ENCODE measurements at regions not wholly inside any gene's neighbourhood (a gene's known extent, or its start where the extent isn't known, plus 50 kb on each side); places are given as distances from the start of the nearest gene placed in this dataset.

DNA sequence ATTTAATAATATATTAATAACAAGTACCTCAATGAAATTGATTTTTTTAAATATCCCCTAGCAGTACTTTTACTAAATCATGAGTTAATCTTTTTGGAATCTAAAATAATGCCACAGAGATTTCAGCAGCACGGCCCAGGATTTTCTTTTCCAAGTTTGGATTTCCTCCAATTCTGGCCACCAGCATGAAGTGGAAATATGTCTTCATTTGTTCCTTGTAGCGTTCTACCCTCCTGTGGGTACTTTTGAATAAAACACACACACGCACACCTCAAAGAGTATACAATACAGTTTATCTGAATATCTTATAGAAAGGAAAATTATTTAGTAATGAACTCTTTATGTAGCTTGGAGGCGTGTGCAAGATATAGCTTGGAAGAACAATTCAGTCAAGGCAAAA is 125.1 kb upstream of the STT3B start:
- Histone ChIP-seq H4K20me1 (ENCODE audit: insufficient read depth, low read length) (no peaks in the 10 kb centered on the region), H3K27ac (ENCODE audit: low read depth, low read length, poor library complexity, severe bottlenecking) (no peak overlapping the region), H3K4me1 (ENCODE audit: insufficient read depth, low read length, severe bottlenecking) (no peaks in the 10 kb centered on the region), H3K27me3 (ENCODE audit: insufficient read depth, low read length) (no peaks in the 10 kb centered on the region), H3K9me2 (ENCODE audit: low read depth, low read length) (no peaks in the 10 kb centered on the region), H3K4me3 (ENCODE audit: low read depth, low read length, poor library complexity, severe bottlenecking) (no peak overlapping the region), H3K4me2 (ENCODE audit: low read length) (no peak overlapping the region), H2AFZ (ENCODE audit: low read length) (no peak overlapping the region), H3K9me3 (ENCODE audit: low read length) (no peaks in the 10 kb centered on the region), H3K36me3 (ENCODE audit: insufficient read depth, low read length) (no peaks in the 10 kb centered on the region), H3K9ac (ENCODE audit: low read length) (no peak overlapping the region), H3F3A (ENCODE audit: insufficient read depth, low read length) (no peaks in the 10 kb centered on the region), H3K79me2 (ENCODE audit: insufficient read depth, low read length) (no peaks in the 10 kb centered on the region)
- TF ChIP-seq, protein P1, sequence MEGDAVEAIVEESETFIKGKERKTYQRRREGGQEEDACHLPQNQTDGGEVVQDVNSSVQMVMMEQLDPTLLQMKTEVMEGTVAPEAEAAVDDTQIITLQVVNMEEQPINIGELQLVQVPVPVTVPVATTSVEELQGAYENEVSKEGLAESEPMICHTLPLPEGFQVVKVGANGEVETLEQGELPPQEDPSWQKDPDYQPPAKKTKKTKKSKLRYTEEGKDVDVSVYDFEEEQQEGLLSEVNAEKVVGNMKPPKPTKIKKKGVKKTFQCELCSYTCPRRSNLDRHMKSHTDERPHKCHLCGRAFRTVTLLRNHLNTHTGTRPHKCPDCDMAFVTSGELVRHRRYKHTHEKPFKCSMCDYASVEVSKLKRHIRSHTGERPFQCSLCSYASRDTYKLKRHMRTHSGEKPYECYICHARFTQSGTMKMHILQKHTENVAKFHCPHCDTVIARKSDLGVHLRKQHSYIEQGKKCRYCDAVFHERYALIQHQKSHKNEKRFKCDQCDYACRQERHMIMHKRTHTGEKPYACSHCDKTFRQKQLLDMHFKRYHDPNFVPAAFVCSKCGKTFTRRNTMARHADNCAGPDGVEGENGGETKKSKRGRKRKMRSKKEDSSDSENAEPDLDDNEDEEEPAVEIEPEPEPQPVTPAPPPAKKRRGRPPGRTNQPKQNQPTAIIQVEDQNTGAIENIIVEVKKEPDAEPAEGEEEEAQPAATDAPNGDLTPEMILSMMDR (IDR thresholded peaks at IDR 0.05; ENCODE audit: low read length): no peak
- no peak for TF ChIP-seq EZH2 (IDR thresholded peaks at IDR 0.05; ENCODE audit: borderline replicate concordance, low read length)

GRCh38 chr3:31408720-31409119 is 124.0 kb upstream of the STT3B start:
- no peaks in the 10 kb centered on the region for H3K4me1 ChIP-seq (ENCODE audit: insufficient read depth, low read length, severe bottlenecking)
- no peak overlapping the region for H3K4me2 ChIP-seq (ENCODE audit: low read length)
- H3K27me3 ChIP-seq (ENCODE audit: insufficient read depth, low read length): no peaks in the 10 kb centered on the region
- H3K9ac ChIP-seq (ENCODE audit: low read length): no peak overlapping the region
- no peaks in the 10 kb centered on the region for H3F3A ChIP-seq (ENCODE audit: insufficient read depth, low read length)
- H4K20me1 ChIP-seq (ENCODE audit: insufficient read depth, low read length): no peaks in the 10 kb centered on the region
- H3K79me2 ChIP-seq (ENCODE audit: insufficient read depth, low read length): no peaks in the 10 kb centered on the region
- no peaks in the 10 kb centered on the region for H3K9me2 ChIP-seq (ENCODE audit: low read depth, low read length)
- H3K27ac ChIP-seq (ENCODE audit: low read depth, low read length, poor library complexity, severe bottlenecking): no peak overlapping the region
- no peak overlapping the region for H3K4me3 ChIP-seq (ENCODE audit: low read depth, low read length, poor library complexity, severe bottlenecking)
- TF ChIP-seq EZH2 (IDR thresholded peaks at IDR 0.05; ENCODE audit: borderline replicate concordance, low read length): no peak
- TF ChIP-seq, protein P1 (IDR thresholded peaks at IDR 0.05; ENCODE audit: low read length): no peak
- H3K9me3 ChIP-seq (ENCODE audit: low read length): no peaks in the 10 kb centered on the region
- H2AFZ ChIP-seq (ENCODE audit: low read length): no peak overlapping the region
- no peaks in the 10 kb centered on the region for H3K36me3 ChIP-seq (ENCODE audit: insufficient read depth, low read length)

DNA sequence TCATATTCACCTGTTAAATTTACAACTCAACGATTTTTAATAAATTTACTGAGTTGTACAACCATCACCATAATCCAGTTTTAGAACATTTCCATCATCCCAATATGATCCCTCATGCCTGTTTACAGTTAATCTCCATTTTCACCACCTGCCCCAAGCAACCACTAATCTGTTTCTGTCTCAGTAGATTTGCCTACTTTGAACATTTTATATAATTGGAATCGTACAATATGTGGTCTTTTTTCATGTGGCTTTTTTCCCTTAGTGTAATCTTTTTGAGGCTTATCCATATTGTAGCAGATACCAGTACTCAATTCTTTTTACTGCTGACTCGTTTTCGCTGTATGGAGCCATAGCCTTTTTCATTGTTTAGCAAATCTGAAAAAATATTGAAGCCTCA is 123.3 kb upstream of the STT3B start:
- no peaks in the 10 kb centered on the region for H3F3A ChIP-seq (ENCODE audit: insufficient read depth, low read length)
- H4K20me1 ChIP-seq (ENCODE audit: insufficient read depth, low read length): no peaks in the 10 kb centered on the region
- no peak overlapping the region for H2AFZ ChIP-seq (ENCODE audit: low read length)
- H3K79me2 ChIP-seq (ENCODE audit: insufficient read depth, low read length): no peaks in the 10 kb centered on the region
- H3K9ac ChIP-seq (ENCODE audit: low read length): no peak overlapping the region
- no peaks in the 10 kb centered on the region for H3K27me3 ChIP-seq (ENCODE audit: insufficient read depth, low read length)
- no peaks in the 10 kb centered on the region for H3K9me3 ChIP-seq (ENCODE audit: low read length)
- no peak overlapping the region for H3K4me2 ChIP-seq (ENCODE audit: low read length)
- H3K36me3 ChIP-seq (ENCODE audit: insufficient read depth, low read length): no peaks in the 10 kb centered on the region
- no peaks in the 10 kb centered on the region for H3K4me1 ChIP-seq (ENCODE audit: insufficient read depth, low read length, severe bottlenecking)
- no peaks in the 10 kb centered on the region for H3K9me2 ChIP-seq (ENCODE audit: low read depth, low read length)
- H3K27ac ChIP-seq (ENCODE audit: low read depth, low read length, poor library complexity, severe bottlenecking): no peak overlapping the region
- TF ChIP-seq, protein P1 (IDR thresholded peaks at IDR 0.05; ENCODE audit: low read length): no peak
- TF ChIP-seq EZH2 (IDR thresholded peaks at IDR 0.05; ENCODE audit: borderline replicate concordance, low read length): no peak
- no peak overlapping the region for H3K4me3 ChIP-seq (ENCODE audit: low read depth, low read length, poor library complexity, severe bottlenecking)
